Heart right ventricle (tissue), 16 donors: ENCODE measurements at regions not wholly inside any gene's neighbourhood (a gene's known extent, or its start where the extent isn't known, plus 50 kb on each side); places are given as distances from the start of the nearest gene placed in this dataset.
"Not testable (repeated sequence)": the region's sequence is repeated elsewhere in the genome, so short reads cannot be mapped to it uniquely, and the experiment has no call there.

Experiments
- ATAC-seq, 8 donors: fragments of 200-7000 bp; cut with Tn5 transposase; one replicate each; pipeline ENCODE4 v1.9.1; 2020; ENCODE audit warnings: mild to moderate bottlenecking in 8 of 8, moderate library complexity in 8 of 8, moderate number of reproducible peaks in 1 of 8
- DNase-seq, 2 donors: peaks; one replicate each; pipeline ENCODE4 v3.0.0-alpha.2; 2020
- H3K27ac ChIP-seq, 10 donors: fragments of 200-600 bp; sonication (generic) in 2 of 10; one replicate each; pipeline versions ENCODE4 v1.5.0 to v1.8.0; 2020 to 2022; ENCODE audit warnings: mild to moderate bottlenecking in 3 of 10
- H3K27me3 ChIP-seq, 7 donors: fragments of 200-600 bp; one replicate each; pipeline ENCODE4 v1.8.0; 2021 to 2022; ENCODE audit warnings: mild to moderate bottlenecking in 2 of 7
- H3K36me3 ChIP-seq, 9 donors: fragments of 200-600 bp; sonication (generic) in 1 of 9; one replicate each; pipeline versions ENCODE4 v1.5.0 to v1.8.0; 2020 to 2022; ENCODE audit warnings: mild to moderate bottlenecking in 2 of 9
- H3K4me1 ChIP-seq, 9 donors: fragments of 200-600 bp; sonication (generic) in 1 of 9; one replicate each; pipeline versions ENCODE4 v1.5.0 to v1.8.0; 2020 to 2022; ENCODE audit warnings: mild to moderate bottlenecking in 4 of 9
- H3K4me3 ChIP-seq, 10 donors: fragments of 200-600 bp; sonication (generic) in 2 of 10; one replicate each; pipeline versions ENCODE4 v1.5.0 to v1.8.0; 2020 to 2022; ENCODE audit warnings: mild to moderate bottlenecking in 7 of 10, moderate library complexity in 2 of 10
- H3K9me3 ChIP-seq, 11 donors: fragments of 200-600 bp in 10 of 11; sonication (generic) in 2 of 11; one replicate each; pipeline versions ENCODE4 v1.5.0 to v1.8.0; 2013 to 2022; ENCODE audit warnings: mild to moderate bottlenecking in 2 of 11, control low read depth in 1 of 11, moderate library complexity in 1 of 11
- CTCF ChIP-seq, 9 donors: fragments of 200-600 bp; sonication (generic) in 2 of 9; IDR thresholded peaks; one replicate each; pipeline versions ENCODE4 v1.5.0 to v1.8.0; 2021 to 2022; ENCODE audit warnings: antibody characterized with exemption in 9 of 9, mild to moderate bottlenecking in 5 of 9, moderate library complexity in 1 of 9
- WGBS, 2 donors: extraction: QIAGEN DNeasy Blood & Tissue Kit; methylation state at CpG; one replicate each; pipeline ENCODE4 v1.1.7; 2013; ENCODE audit warnings: inconsistent platforms in 1 of 2; 5-methylcytosine and 5-hydroxymethylcytosine counted together
- intact Hi-C, 10 donors: fragments of 100-400 bp; cut with DNase I; formaldehyde crosslinking; loops; one replicate each; pipeline versions ENCODE4 v1.11.1 to v1.14.2; 2022
- donor health status: Arrhythmogenic right ventricular cardiomyopathy.
- donor health status: ischemic (EF 13 %, LVEDD 7.1; RV severe dilation, severe dysfunction).
- donor health status: healthy with polysubstance abuse.
- donor health status: DM: no; HTN: yes; CAD: no.
- donor health status: DM: no; HTN: no; CAD: no.
- donor health status: ischemic (EF 25% LVEDD 6.9; RV normal size, moderate dysfunction).
- donor health status: ischemic (EF 25% LVEDD 5.7; RV mildly dilated, moderate dysfunction).
- donor health status: healthy.
- donor health status: DM: yes; HTN: yes; CAD: no.
- donor health status: Ischemic cardiomyopathy.
- donor health status: ischemic (EF 35%, LVEDD 5.7; RV mildly dilated, moderate dysfunction).
- donor health status: nonischemic (EF 11% LVEDD 7.7; RV severe dilation, severe dysfunction).
- donor health status: DM: yes; HTN: yes; CAD: no.
- donor health status: PGD.
- donor health status: ischemic (EF 29% LVEDD 5.4; RV normal size, mild dysfunction).
- donor health status: nonischemic (EF 23%, LVEDD 6.1; RV moderate dilation, normal function).

DNA sequence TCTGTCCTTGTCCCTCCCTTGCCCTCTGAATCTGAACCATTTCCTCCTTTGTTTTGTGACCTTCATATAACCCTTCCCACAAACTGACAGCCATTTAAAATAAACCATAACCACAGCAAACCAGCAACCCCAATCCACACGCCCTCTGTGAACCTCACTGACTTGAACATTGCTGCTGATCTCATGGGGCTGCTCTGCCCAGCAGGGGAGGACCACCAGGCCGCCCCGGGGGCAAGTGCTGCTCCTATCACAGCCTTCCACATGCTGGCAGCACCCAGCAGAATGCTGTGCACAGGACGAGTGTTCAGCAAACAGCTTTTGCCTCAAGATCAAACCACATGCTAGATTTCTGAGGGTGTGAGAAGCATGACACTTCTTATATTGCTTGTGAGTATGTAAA is 73.9 kb upstream of the UXS1 start:
- Histone ChIP-seq H3K36me3 (no peaks in the 10 kb centered on the region), H3K4me1 (peaks cover 0 to 12% (median 7%) of the 10 kb centered on the region in 9 donors), H3K9me3 (no peaks in the 10 kb centered on the region), H3K4me3 (no peak overlapping the region), H3K27ac (no peak overlapping the region), H3K27me3 (peaks cover 0 to 29% (median 0%) of the 10 kb centered on the region in 7 donors)
- TF ChIP-seq CTCF (IDR thresholded peaks at IDR 0.05) = no peak
- 67 to 88% methylated on average over 4 of the region's 4 CpGs for WGBS, 2 donors
- no peak for DNase-seq
- ATAC-seq = no peak
- intact Hi-C loops = no loop called here

DNA sequence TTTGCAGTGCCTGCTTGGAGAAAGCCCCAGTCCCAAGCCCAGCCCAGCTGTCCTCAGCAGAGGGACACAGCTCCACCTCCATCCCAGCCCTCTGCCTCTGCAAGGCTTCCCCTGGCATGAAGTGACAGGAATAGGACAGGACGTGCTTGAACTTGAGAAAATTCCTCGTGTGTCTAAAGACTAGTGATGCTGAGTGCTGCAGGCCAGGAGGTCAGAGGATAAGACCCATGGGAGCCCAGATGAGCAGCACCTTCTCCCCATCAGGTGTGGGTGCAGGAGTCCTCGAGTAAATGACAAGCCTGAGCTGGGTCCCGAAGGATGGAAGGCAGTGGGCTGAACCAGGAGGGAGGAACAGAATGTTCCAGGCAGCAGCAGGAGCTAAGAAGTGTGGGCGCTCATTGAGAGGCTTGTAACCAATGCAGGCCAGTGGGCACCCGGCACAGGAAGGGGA is 67.8 kb upstream of the UXS1 start:
- DNase-seq (no peak), ATAC-seq (peak in 1 of 8 donors; percentile 25)
- no peak for TF ChIP-seq CTCF (IDR thresholded peaks at IDR 0.05)
- no peaks in the 10 kb centered on the region for H3K4me1 ChIP-seq
- intact Hi-C loops = no loop called here
- H3K27ac ChIP-seq = no peak overlapping the region
- 44 to 49% methylated on average over 6 of the region's 6 CpGs for WGBS, 2 donors
- H3K27me3 ChIP-seq = no peaks in the 10 kb centered on the region
- no peaks in the 10 kb centered on the region for H3K36me3 ChIP-seq
- H3K4me3 ChIP-seq = no peak overlapping the region
- no peaks in the 10 kb centered on the region for H3K9me3 ChIP-seq

- H3K27ac ChIP-seq, H3K4me3 ChIP-seq, H3K9me3 ChIP-seq, H3K36me3 ChIP-seq, DNase-seq, H3K27me3 ChIP-seq, H3K4me1 ChIP-seq, intact Hi-C loops, ATAC-seq: not testable (repeated sequence)
- WGBS, 2 donors = 97 to 99% methylated on average over 7 of the region's 7 CpGs
Observed at GRCh38 chr2:106258859-106259258, 64.8 kb upstream of the UXS1 start.

GRCh38 chr2:106257830-106258229 is 63.7 kb upstream of the UXS1 start:
- Histone ChIP-seq H3K36me3 (no peaks in the 10 kb centered on the region), H3K27ac (no peak overlapping the region), H3K4me1 (no peaks in the 10 kb centered on the region), H3K9me3 (no peaks in the 10 kb centered on the region), H3K27me3 (no peaks in the 10 kb centered on the region), H3K4me3 (no peak overlapping the region)
- 90 to 92% methylated on average over 3 of the region's 3 CpGs for WGBS, 2 donors
- DNase-seq (no peak), ATAC-seq (no peak)
- TF ChIP-seq CTCF (IDR thresholded peaks at IDR 0.05) = no peak
- intact Hi-C loops = no loop called here

DNA sequence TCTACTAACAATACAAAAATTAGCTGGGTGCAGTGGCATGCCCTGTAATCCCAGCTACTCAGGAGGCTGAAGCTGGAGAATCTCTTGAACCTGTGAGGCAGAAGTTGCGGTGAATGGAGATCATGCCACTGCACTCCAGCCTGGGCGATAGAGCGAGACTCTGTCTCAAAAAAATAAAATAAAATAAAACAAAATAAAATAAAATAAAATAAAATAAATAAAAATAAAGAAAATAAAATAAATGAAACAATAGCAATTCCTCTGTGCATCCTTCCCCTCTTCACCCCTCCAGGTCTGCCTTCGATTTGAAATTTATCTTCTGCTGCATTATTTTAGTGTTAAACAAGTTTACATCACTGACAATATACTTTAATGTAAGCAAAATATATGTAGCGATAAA is 63.0 kb upstream of the UXS1 start:
- intact Hi-C loops = no loop called here
- no peak overlapping the region for H3K27ac ChIP-seq
- H3K4me3 ChIP-seq = no peak overlapping the region
- no peak for TF ChIP-seq CTCF (IDR thresholded peaks at IDR 0.05)
- no peak for DNase-seq
- no peaks in the 10 kb centered on the region for H3K4me1 ChIP-seq
- ATAC-seq = no peak
- H3K27me3 ChIP-seq = no peaks in the 10 kb centered on the region
- H3K36me3 ChIP-seq = no peaks in the 10 kb centered on the region
- H3K9me3 ChIP-seq = no peaks in the 10 kb centered on the region
- 95 to 98% methylated on average over 5 of the region's 5 CpGs for WGBS, 2 donors

DNA sequence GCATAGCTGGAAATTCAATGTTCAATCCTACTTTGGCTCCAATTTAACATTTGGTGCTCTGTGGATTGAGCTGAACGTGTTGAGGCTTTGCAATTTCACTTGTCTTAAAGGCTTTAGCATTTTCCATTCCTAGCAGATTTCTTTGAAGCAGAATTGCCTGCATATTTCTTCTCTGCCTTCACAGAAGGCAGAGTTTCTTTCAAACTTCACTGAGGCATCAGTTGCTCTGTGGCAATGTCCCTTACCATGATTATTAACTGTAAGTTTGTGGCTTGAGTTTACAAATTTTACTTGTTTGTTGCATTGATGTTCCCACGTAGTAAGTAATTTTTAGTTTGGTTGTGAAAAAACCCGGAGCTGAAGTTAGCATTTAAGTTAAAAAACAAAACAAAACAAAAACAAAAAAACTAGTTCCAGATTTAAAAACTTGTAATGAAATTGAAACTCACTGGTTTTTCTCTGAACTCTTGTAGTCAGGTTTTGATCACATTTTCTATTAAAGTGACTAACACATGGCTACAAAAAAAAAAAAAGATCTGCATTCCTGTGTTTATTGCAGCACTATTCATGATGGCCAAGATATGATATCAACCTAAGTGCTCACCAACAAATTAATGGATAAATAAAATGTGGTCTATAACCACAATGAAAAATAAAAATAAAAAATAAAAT is 55.2 kb upstream of the UXS1 start:
- not testable (repeated sequence) for H3K4me1 ChIP-seq, H3K4me3 ChIP-seq, H3K27ac ChIP-seq, H3K9me3 ChIP-seq, DNase-seq, ATAC-seq, H3K36me3 ChIP-seq, H3K27me3 ChIP-seq
- WGBS, 2 donors = 79 to 94% methylated on average over 3 of the region's 3 CpGs
- intact Hi-C loops = loop anchor here in 1 of 10 donors (5.0 kb wide), 1 partner anchor 293 kb away; no protein-coding TSS in a partner anchor
